ENCODE measurements at regions not wholly inside any gene's neighbourhood (a gene's known extent, or its start where the extent isn't known, plus 50 kb on each side); places are given as distances from the start of the nearest gene placed in this dataset.

DNA sequence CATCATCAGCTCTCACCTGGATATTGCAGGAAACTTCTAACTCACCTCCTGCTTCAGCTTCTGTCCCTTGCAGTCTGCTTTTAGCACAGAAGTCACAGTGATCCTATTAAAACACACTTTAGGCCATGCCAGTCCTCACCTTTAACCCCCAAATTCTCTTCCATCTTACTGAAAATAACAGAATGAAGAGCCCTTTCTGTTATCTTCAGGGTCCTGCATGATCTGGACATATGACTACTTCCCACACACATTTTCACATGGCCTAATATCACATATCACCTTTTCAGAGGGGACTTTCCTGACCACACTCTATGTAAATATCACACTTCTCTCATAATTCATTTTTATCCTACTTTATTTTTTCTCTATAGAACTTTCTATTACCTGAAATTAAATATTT, 550.6 kb upstream of the CLINT1 start:
- H3K27ac ChIP-seq: no peak overlapping the region
- peaks cover 11 to 98% (median 86%) of the 10 kb centered on the region in 11 experiments for H3K9me3 ChIP-seq (replicated peaks in 1 of 11)
- no peaks in the 10 kb centered on the region for H4K20me1 ChIP-seq
- no peak for TF ChIP-seq Cebpa-rat (IDR thresholded peaks at IDR 0.05)
- no peak overlapping the region for H3K4me3 ChIP-seq
- no peaks in the 10 kb centered on the region for H3K27me3 ChIP-seq
- no peak overlapping the region for H3K9ac ChIP-seq
- no peak overlapping the region for H3K4me2 ChIP-seq
- H3K4me1 ChIP-seq: peaks cover 0 to 43% (median 3%) of the 10 kb centered on the region in 10 experiments; a peak in 9 of 20 replicates
- peaks cover 0 to 54% (median 16%) of the 10 kb centered on the region in 11 experiments; a peak in 15 of 22 replicates for H3K36me3 ChIP-seq

DNA sequence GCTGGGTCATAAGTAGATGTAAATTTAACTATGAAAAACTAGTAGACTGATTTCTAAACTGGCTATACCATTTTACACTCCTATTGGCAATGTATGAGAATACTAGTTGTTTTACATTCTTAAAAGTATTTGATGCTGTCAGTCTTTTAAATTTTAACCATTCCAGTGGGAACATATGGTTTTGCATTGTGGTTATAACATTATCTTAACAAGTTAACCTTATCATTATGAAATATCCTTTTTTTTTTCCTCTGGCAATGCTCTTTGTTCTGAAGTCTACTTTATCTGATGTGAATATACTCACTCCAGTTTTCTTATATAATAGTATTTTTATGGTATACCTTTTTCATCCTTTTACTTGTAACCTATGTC, 548.9 kb upstream of the CLINT1 start:
- Histone ChIP-seq H3K4me3 (no peak overlapping the region), H3K9me3 (replicated peaks in 1 of 11) (peaks cover 28 to 100% (median 91%) of the 10 kb centered on the region in 11 experiments), H3K27ac (peak overlapping the region in 4 of 11 experiments; percentile 41 to 79 (median 71); a peak in 5 of 22 replicates), H3K9ac (no peak overlapping the region), H3K4me1 (peaks cover 0 to 28% (median 3%) of the 10 kb centered on the region in 10 experiments; a peak in 9 of 20 replicates), H3K36me3 (peaks cover 0 to 67% (median 30%) of the 10 kb centered on the region in 11 experiments; a peak in 17 of 22 replicates), H3K27me3 (no peaks in the 10 kb centered on the region), H4K20me1 (no peaks in the 10 kb centered on the region), H3K4me2 (peak overlapping the region in 2 of 11 experiments; percentile 61 to 67; a peak in 3 of 22 replicates)
- no peak for TF ChIP-seq Cebpa-rat (IDR thresholded peaks at IDR 0.05)

DNA sequence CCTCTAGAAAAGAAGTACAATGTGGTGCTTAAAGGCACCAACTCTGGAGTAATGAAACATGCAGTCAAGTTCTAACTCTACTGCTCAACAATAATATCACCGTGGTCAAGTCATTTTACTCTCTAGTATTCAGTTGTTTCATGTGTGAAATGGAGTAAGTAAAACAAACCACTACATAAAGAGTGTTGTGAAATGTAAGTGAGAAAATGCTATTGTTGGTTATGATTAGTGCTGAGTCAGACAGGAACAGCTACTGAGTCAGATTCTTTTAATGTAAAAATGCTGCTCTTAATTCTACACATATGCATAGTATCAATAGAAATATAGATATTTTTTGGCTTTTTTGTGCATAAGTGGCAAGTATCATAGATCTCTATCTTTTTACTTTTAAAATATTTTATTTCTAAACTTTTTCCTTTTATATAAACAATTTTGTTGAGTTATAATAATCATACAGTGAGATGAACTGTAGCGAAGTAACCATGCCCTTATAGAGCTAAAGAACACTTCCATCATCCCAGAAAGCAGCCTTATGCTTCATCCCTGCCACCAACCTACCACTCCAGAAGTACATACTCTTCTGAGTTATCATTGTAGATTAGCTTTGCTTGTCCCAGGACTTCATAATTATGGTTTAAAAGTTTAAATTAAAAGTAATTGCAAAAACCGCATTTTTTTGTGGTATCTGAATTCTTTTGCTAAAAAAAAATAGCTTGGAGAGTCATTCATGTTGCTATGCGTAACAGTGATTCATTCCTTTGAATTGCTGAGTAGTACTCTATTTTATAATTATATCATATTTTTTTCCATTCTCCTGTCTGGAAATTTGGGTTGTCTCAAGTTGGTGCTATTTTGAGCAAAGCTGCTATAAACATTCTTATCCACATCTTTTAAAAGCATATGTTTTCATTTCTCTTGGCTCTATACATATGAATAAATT, 548.2 kb upstream of the CLINT1 start:
- Histone ChIP-seq H3K27ac (peak overlapping the region in 7 of 11 experiments; percentile 25 to 79 (median 41); a peak in 12 of 22 replicates), H4K20me1 (no peaks in the 10 kb centered on the region), H3K4me3 (no peak overlapping the region; a peak in 1 of 20 replicates), H3K4me1 (peaks cover 0 to 22% (median 4%) of the 10 kb centered on the region in 10 experiments; a peak in 13 of 20 replicates), H3K27me3 (no peaks in the 10 kb centered on the region), H3K4me2 (peak overlapping the region in 5 of 11 experiments; percentile 6 to 67 (median 50); a peak in 8 of 22 replicates), H3K9ac (peak overlapping the region in 2 of 11 experiments; percentile 11 to 20; a peak in 2 of 22 replicates), H3K9me3 (replicated peaks in 1 of 11) (peaks cover 35 to 100% (median 91%) of the 10 kb centered on the region in 11 experiments), H3K36me3 (peaks cover 0 to 67% (median 30%) of the 10 kb centered on the region in 11 experiments; a peak in 17 of 22 replicates)
- peak in 1 of 11 experiments; percentile 34; a peak in 1 of 22 replicates for TF ChIP-seq Cebpa-rat (IDR thresholded peaks at IDR 0.05)

DNA sequence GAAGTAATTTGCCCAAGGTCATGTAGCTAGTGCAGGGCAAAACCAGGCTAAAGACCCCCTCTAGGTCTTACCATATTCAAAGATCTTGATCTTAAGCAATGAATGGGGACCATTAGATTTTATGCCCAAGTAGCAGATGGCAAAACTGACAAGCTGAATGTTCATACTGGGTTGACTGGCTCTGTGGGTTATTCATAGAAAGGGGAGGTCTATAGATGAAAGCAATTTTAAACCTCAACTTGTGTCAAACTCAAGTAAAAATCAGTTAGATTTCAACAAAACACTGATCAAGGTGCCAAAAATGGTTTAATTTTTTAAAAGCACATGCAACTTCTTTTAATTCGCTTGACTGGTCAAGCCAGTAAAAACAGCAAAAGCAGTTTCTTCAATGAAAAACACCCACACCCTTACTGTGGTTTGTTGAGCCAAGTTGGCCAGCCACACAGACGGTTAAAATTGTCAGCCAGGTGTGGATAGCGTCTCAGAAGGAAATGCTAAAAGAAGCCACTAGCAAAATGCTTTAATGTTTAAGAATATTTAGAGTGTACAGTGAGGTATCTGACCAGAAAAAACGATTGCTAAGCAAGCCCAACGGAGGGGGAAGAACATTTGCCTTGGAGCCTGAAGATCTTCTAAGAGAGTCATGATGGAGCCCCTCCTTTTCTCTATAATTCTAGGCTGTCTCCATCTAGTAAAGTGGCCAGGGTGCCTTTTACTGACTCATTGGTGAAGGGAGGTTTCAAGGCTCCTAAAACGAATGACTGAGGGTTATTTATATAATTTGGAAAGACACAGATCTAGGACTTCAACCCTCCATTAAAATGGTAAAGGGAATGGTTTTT, 539.6 kb upstream of the CLINT1 start:
- peaks cover 0 to 51% (median 13%) of the 10 kb centered on the region in 11 experiments; a peak in 16 of 22 replicates for H3K36me3 ChIP-seq
- TF ChIP-seq Cebpa-rat (IDR thresholded peaks at IDR 0.05): peak in 1 of 11 experiments; percentile 40; a peak in 1 of 22 replicates
- peaks cover 38 to 73% (median 63%) of the 10 kb centered on the region in 11 experiments for H3K9me3 ChIP-seq (replicated peaks in 1 of 11)
- no peaks in the 10 kb centered on the region for H4K20me1 ChIP-seq
- peak overlapping the region; percentile 42 to 79 (median 67) for H3K4me2 ChIP-seq
- peaks cover 10 to 85% (median 65%) of the 10 kb centered on the region in 10 experiments; a peak in 19 of 20 replicates for H3K4me1 ChIP-seq
- H3K4me3 ChIP-seq: no peak overlapping the region
- peak overlapping the region in 7 of 11 experiments; percentile 13 to 74 (median 43); a peak in 11 of 22 replicates for H3K9ac ChIP-seq
- H3K27ac ChIP-seq: peak overlapping the region in 8 of 11 experiments; percentile 56 to 91 (median 74); a peak in 17 of 22 replicates
- no peaks in the 10 kb centered on the region for H3K27me3 ChIP-seq

DNA sequence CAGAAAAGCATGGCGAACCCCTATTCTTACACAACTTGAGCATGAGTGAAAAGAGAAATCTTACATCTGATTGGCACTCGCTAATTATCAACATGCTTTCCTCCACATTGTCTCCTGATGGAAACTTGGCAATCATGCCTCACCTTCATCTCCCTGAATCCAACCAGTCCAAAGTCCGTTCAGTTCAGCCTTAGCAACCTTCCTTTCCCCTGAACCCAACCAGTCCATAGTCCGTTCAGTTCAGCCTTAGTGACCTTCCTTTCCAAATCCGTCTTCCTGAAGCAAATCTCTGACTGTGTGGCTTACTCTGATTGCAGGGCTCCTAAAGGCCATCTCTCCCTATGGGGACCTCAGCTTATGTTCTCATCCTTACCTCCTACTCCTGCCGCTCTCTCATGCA, 538.3 kb upstream of the CLINT1 start:
- no peaks in the 10 kb centered on the region for H4K20me1 ChIP-seq
- H3K36me3 ChIP-seq: peaks cover 0 to 48% (median 2%) of the 10 kb centered on the region in 11 experiments; a peak in 13 of 22 replicates
- H3K4me3 ChIP-seq: no peak overlapping the region
- peaks cover 10 to 96% (median 74%) of the 10 kb centered on the region in 10 experiments; a peak in 19 of 20 replicates for H3K4me1 ChIP-seq
- H3K4me2 ChIP-seq: peak overlapping the region in 8 of 11 experiments; percentile 38 to 79 (median 66); a peak in 14 of 22 replicates
- H3K9ac ChIP-seq: peak overlapping the region in 1 of 11 experiments; percentile 59; a peak in 3 of 22 replicates
- H3K27me3 ChIP-seq: no peaks in the 10 kb centered on the region
- TF ChIP-seq Cebpa-rat (IDR thresholded peaks at IDR 0.05): no peak
- H3K9me3 ChIP-seq (replicated peaks in 1 of 11): peaks cover 25 to 73% (median 52%) of the 10 kb centered on the region in 11 experiments
- peak overlapping the region in 7 of 11 experiments; percentile 61 to 91 (median 79); a peak in 13 of 22 replicates for H3K27ac ChIP-seq

DNA sequence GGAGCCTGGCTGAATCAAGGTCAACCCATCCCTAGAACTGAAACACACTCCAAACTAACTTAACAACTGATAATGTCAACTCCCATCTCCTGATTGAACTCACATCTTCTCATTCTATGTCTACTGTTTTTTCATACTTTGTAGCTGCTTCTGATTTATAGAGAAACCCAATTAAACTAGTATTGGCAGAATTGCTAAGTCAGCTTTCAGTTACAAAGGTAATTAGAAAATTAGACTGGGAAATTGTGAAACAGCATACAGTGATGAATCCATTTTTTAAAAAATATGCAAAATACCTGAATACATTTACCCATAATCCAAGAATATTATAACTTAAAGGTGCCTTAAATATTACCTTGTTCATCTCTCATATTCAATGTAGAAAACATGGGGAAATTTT, 535.2 kb upstream of the CLINT1 start:
- peak overlapping the region in 4 of 11 experiments; percentile 30 to 48 (median 31); a peak in 5 of 22 replicates for H3K4me2 ChIP-seq
- H3K4me1 ChIP-seq: peaks cover 31 to 97% (median 71%) of the 10 kb centered on the region in 10 experiments
- no peak overlapping the region for H3K4me3 ChIP-seq
- no peak overlapping the region for H3K9ac ChIP-seq
- no peaks in the 10 kb centered on the region for H4K20me1 ChIP-seq
- no peak for TF ChIP-seq Cebpa-rat (IDR thresholded peaks at IDR 0.05)
- peaks cover 0 to 50% (median 0%) of the 10 kb centered on the region in 11 experiments; a peak in 5 of 22 replicates for H3K36me3 ChIP-seq
- no peaks in the 10 kb centered on the region for H3K27me3 ChIP-seq
- peak overlapping the region in 4 of 11 experiments; percentile 27 to 91 (median 77); a peak in 5 of 22 replicates for H3K27ac ChIP-seq
- H3K9me3 ChIP-seq (replicated peaks in 1 of 11): peaks cover 20 to 78% (median 40%) of the 10 kb centered on the region in 11 experiments; a peak in 20 of 22 replicates

DNA sequence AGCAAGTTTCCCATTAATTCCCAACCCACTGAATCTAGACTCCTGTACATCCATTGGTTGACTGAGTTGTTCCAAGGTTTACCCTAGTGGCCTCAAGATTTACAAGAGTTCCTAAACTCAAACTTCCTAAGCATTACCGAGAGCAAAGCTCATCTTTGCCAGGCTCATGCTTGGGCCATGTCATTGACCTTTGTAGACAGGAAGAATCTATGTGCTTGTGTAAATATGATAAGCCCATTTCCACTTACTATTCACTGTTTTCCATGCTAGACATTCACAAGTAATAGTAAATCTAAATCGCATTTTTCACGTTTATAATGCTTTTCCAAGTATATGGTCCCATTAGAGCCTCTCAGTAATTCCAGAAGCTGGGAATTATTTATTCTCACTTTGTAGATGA, 534.5 kb upstream of the CLINT1 start:
- TF ChIP-seq Cebpa-rat (IDR thresholded peaks at IDR 0.05): no peak
- peak overlapping the region in 5 of 11 experiments; percentile 15 to 48 (median 31); a peak in 7 of 22 replicates for H3K4me2 ChIP-seq

More for the DNA sequence above, 534.5 kb upstream of the CLINT1 start:
- no peaks in the 10 kb centered on the region for H3K27me3 ChIP-seq
- no peaks in the 10 kb centered on the region for H4K20me1 ChIP-seq
- peak overlapping the region in 5 of 11 experiments; percentile 13 to 91 (median 75); a peak in 5 of 22 replicates for H3K27ac ChIP-seq
- no peak overlapping the region for H3K4me3 ChIP-seq
- no peak overlapping the region for H3K9ac ChIP-seq
- peaks cover 25 to 97% (median 70%) of the 10 kb centered on the region in 10 experiments for H3K4me1 ChIP-seq
- peaks cover 0 to 53% (median 0%) of the 10 kb centered on the region in 11 experiments; a peak in 5 of 22 replicates for H3K36me3 ChIP-seq
- peaks cover 26 to 85% (median 40%) of the 10 kb centered on the region in 11 experiments; a peak in 20 of 22 replicates for H3K9me3 ChIP-seq (replicated peaks in 1 of 11)
